ENCODE measurements at regions not wholly inside any gene's neighbourhood (a gene's known extent, or its start where the extent isn't known, plus 50 kb on each side); places are given as distances from the start of the nearest gene placed in this dataset.

GRCh38 chr1:55958498-55958897 is 620.9 kb downstream of the PLPP3 start:
- TF ChIP-seq HHEX (CRISPR knock-in tag; IDR thresholded peaks at IDR 0.05) (no peak), GRHL1 (CRISPR knock-in tag; conservative IDR thresholded peaks at IDR 0.05) (no peak), ZNF572 (CRISPR knock-in tag; IDR thresholded peaks at IDR 0.05) (no peak), FOXP1 (IDR thresholded peaks at IDR 0.05) (no peak), FOXP1 (CRISPR knock-in tag; IDR thresholded peaks at IDR 0.05) (no peak), TRIM24 (CRISPR knock-in tag; IDR thresholded peaks at IDR 0.05) (no peak), CREB1 (IDR thresholded peaks at IDR 0.05) (no peak), CREB1 (CRISPR knock-in tag; IDR thresholded peaks at IDR 0.05) (no peak), IRF2 (CRISPR knock-in tag; IDR thresholded peaks at IDR 0.05) (no peak), CTCF (CRISPR knock-in tag; IDR thresholded peaks at IDR 0.05) (no peak)
